Activated CD8-positive, alpha-beta memory T cell treated with anti-CD3 and anti-CD28 coated beads for 24 hours (primary cell): ENCODE measurements at regions not wholly inside any gene's neighbourhood (a gene's known extent, or its start where the extent isn't known, plus 50 kb on each side); places are given as distances from the start of the nearest gene placed in this dataset.
"Not testable (repeated sequence)": the region's sequence is repeated elsewhere in the genome, so short reads cannot be mapped to it uniquely, and the experiment has no call there.

Source experiments
- DNase-seq: peaks from one replicate; pipeline ENCODE4 v3.0.0-alpha.2; 2020

DNA sequence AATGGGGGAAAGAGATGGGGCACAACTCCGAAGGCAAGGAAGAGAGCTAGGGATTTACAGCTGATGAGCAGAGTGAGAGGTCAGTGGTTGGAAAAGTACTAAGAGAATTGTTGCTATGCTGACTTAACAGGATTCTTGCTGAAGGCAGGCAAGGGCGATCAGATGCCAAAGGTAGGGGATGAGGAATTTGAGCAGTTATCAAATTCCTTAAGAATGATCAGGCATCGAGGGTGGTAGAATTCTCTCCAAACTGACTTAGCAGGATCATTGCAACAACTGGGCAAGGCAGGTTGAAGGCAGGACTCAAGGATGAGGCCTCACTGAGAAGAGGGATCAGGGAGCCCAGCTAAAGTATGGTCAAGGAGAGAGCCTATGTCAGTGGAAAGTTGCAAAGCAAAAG, 171.0 kb downstream of the HSD17B3 start:
- DNase-seq = no peak

DNA sequence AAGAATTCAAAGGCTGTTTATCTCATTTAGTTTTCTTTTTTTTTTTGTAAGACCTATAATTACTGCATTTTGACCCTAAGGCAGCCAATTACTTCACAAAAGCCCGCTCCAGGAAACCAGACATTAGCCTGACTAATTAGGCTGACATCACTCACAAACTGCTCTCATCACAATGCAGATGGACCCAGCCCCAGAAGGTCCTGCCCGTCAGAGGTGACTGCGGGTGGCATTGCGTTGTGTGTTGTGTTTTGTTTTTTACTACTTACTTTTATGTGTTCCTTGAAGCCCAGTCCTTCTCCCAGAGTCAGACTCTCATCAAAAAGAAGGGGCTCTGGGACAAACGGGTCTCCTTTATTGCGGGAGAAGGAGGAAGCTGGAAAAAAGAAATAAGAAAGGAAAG, 172.2 kb downstream of the HSD17B3 start:
- no peak for DNase-seq

DNA sequence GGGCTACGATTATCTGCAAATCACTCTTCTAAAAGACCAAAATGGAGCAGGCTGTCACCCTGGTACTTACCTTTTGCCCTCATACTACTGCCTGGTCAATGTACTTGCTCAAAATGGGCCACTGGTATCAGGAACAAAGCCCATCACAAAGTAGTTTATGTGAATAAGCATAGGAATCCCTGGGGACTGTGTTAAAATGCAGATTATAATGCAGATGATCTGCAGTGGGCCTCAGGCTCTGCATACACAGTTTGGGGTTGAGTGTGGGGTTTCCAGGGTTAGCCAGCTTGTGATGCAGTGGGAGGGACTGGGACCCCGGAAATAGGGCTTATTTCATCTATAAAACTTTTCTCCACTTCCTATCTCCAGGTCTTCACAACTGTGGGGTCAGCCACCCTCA, 173.1 kb downstream of the HSD17B3 start:
- DNase-seq = no peak

DNA sequence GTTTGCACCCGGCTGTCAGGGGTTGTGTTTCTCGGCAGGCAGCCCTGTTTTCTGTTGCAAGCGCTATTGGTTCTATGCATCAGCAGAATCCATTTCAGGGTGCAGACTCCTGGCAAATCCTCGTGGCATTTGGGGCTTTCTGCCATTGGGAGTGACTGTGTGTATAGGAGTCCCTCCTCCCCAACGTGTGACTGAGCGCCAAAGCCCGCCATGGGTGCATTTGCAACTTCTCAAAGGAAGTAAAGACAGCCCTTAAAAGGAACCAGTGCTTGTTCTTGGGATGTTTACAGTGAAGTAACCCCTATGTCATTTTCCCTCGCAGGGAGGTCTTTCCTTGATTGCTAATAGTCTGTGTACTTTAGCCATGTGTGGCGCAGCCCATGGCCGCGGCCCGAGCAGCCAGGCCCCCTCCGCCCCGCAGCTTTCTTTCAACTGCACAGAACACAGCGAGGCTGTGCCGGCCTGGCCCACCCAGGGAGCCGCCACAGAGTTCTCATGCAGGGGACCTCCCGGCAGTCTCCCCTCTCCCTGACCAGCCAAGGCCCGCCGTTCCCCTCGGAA, 175.6 kb downstream of the HSD17B3 start:
- peak; percentile 44 for DNase-seq

DNA sequence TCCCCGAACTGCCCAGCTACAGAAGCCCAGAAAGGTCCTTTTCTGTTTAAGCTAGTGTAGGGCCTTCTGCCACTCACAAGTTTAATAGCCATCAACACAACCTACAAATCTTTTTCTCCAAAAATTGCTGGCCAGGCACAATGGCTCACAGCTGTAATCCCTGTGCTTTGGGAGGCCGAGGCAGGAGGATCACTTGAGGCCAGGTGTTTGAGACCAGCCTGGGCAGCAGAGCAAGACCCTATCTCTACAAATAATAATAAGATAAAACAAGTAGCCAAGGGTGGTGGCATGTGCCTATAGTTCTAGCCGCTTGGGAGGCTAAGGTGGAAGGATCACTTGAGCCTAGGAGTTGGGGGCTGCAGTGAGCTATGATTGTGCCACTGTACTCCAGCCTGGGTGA, 176.4 kb downstream of the HSD17B3 start:
- peak; percentile 28 for DNase-seq

DNA sequence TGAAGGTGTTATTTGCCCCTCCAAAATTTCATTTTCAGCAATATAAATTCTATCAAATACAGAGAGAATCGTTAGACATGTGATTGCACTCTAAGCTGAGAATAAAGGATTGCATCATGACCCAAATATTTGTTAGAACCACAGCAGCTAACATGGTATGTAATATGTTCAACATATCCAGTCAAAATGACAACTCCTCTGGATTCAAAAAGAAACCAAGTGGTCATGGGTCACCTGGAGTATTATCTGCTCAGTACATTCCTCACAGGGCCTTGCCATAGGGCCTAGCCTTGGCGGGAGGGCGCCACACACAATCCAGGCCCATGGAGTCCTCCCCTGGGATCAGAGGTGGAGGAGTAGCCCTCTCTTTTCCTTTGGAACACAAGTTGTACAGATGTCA, 179.2 kb downstream of the HSD17B3 start:
- DNase-seq = no peak

DNA sequence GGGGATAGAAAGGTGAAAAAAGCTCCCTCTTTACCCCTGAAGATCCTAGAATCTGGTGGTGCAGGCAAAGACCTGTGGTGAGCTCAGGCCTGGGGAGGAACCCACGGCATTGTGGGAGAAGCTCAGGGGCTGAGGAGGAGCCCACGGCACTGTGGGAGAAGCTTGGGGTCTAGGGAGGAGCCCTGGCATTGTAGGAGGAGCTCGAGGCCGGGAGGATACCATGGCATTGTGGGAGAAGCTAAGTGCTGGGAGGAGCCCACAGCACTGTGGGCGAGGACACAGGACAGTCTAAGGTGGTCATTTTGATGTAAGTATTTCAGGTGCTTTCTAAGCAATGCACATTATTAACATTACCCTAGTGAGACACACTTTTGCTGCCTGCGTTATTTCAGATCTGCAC, 179.7 kb downstream of the HSD17B3 start:
- DNase-seq = no peak

DNA sequence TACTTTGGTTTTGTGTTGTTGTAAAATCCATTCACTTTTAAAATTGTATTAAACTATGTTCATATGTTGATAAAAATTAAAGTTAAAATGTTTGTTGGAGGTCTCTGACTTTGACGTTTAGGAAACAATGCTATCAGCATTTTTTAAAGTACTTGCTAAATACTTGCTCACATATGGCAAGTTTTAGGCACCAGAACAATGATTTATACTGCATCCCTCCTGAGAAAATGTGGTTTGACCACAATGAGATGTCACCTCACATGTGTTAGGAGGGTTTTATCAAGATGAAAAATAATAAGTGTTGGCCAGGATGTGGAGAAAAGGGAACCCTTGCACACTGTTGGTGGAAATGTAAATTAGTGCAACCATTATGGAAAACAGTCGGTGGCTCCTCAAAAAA, 180.8 kb downstream of the HSD17B3 start:
- DNase-seq = no peak

DNA sequence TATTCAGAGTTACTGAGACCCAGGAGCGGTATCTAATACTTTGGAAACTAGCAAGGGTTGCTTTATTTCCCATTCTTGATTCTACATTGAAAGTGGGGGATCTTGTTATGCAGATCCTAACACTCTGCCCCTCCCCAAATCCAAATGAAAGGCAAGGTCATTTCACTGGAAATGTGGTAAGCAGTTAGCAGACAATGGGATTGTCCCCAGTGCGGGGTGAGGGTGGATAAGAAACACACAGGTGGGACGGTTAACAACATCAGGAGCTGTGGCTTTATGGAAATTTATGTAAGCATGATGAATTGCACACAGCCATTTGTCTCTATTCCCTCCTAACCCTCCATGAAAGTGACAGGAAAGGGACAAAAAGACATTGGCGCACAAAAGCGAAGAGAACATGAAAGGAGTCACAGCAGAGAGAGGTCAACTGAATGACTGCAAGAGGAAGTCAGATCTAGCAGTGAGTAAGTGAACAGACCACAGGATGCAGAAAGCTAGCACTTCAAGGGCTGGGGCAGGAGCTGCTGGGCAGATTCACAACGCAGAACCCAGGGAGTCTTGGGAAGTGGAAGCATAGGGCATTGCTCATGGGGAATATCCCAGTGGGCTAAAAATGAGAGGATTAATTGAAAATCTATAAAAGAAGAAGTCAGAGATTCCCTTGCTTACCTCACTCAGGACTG, 184.4 kb downstream of the HSD17B3 start:
- DNase-seq = no peak

DNA sequence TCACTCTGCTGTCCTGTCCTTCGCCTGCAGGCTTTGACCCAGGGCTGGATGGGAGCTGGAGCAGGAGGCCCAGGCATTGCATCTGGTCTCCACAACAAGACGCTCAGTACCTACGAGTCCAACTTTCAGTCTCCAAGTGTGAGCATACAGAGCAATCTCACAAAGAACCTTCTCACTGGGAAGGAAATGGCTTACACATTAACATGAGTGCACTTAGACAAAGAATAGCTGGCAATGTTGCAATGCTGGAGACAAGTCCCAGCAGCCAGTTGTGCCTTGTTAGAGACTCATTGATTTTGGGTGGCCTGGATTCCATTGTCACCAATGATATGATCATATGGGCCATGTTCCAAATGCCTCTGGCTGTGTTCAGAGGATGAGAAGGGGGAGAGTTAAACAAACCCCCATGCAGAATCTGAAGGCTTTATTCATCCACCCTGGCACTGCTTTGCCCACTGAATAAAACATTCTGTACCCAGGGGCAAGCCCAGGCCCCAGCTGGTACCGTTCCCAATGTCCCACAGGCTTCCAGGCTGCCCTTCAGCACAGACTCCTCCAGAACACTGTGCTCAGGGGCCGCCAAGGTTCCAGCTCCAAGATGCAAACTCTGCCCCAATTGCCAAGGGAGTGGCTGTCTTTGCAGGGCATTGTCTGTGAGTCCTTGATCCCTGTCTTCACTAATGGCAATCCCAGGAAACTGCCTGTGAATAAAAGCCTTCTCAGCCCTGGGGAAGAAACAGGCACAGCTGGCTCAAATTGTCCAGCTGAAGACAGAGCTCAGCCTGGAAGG, 185.5 kb downstream of the HSD17B3 start:
- no peak for DNase-seq

DNA sequence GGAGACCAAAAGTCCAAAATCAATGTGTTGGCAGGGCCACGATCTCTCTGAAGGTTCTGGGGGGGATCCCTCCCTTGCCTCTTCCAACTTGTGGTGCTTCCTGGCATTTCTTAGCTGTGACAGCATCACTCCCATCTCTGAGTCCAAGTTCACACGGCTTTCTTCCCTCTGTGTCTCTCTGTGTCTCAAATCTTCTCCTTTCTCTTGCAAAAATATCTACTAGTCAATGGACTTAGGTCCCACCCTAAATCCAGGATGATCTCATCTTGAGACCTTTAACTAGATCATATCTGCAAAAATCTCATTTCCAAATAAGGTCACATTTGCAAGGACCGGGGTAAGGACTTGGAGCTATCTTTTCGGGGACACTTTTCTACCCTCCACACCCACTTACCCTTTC, 186.1 kb downstream of the HSD17B3 start:
- DNase-seq = no peak

DNA sequence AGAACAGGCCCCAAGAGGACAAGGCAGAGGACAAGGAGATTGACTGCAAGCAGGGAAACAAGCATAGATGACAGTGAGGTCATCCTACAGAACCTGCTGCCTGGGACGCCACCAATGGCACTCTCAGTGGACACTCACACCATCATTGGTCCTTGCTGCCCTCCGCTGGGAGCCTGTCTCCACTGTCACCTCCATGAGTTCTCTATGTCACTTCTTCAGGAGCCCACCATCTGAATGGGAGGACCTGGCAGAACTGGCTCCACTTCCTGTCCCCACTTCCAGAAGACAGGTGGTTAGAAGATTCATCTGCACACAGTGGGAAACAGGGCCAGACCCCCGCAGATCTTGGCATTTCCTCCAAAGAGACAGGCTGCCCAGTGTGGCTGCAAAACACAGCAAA, 188.9 kb downstream of the HSD17B3 start:
- DNase-seq = no peak

DNA sequence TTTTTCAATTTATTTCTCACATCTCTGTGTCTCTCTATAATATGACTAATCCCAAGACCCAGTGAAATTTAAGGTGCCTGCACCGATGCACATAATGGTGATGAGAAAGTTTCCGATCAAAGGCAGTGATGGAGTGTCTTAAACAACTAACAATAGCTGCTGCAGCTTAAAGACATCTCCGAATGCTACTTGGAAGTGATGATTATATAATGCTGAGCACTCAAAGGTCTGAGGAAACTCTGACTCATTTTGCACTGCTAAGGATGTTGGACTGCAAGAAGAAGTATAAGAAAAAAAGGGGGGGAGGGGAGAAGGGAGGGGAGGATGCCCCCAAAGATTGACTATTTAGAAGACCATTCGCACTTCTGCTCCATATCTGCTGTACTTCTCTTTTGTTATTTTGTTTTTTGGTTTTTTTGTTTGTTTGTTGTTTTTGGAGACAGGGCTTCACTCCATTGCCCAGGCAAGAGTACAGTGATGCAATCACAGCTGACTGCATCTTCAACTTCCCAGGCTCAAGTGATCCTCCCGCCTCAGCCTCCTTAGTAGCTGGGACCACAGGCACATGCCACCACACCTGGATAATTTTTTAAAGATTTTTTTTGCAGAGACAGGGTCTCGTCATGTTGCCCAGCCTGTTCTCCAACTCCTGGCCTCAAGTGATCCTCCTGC, 192.2 kb downstream of the HSD17B3 start:
- DNase-seq = no peak

DNA sequence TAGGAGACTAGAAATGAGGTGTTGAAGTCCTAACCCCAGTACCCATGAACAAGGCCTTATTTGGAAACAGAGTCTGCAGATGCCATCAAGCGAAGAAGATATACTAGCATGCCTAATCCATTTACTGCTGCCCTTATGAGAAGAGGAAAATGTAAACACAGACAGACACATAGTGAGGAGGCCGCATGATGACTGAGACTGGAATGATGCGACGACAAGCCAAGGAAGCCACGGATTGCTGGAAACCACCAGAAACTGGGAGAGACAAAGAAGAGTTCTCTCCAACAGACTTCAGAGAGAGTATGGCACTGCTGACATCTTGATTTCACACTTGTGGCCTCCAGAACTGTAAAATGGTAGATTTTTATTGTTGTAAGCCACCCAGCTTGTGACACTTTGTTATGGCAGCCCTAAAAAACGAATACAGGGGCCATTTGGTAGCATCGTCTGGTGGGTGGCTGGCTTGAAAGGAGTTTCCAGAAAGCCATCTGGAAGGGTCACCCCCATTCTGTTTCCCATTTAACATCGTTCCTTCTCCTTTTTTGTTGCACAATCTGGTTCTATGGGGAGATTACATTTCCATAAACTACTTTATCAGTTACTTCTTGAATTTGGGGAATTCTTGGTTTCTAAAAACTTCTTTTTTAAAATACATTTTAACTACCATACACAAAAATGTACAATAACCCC, 193.1 kb downstream of the HSD17B3 start:
- no peak for DNase-seq

DNA sequence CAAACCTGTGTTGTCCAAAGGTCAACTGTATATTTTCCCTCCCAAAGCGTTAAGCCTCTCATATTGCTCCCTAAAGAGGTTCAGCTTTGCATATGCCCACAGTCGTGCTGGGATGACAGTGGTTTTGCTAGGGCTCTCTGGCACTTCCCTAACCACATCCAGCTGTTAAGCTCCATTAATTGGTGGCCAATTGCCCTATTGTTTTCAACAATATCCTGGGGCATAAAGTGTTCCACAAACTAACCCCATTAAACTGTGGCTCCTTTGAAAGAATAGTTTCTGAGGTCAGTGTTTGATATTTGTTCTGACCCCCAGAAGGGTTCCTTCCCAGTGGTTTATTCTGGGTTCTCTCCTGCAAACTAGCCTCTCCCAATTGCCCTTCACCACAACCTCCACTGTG, 194.5 kb downstream of the HSD17B3 start:
- no peak for DNase-seq

DNA sequence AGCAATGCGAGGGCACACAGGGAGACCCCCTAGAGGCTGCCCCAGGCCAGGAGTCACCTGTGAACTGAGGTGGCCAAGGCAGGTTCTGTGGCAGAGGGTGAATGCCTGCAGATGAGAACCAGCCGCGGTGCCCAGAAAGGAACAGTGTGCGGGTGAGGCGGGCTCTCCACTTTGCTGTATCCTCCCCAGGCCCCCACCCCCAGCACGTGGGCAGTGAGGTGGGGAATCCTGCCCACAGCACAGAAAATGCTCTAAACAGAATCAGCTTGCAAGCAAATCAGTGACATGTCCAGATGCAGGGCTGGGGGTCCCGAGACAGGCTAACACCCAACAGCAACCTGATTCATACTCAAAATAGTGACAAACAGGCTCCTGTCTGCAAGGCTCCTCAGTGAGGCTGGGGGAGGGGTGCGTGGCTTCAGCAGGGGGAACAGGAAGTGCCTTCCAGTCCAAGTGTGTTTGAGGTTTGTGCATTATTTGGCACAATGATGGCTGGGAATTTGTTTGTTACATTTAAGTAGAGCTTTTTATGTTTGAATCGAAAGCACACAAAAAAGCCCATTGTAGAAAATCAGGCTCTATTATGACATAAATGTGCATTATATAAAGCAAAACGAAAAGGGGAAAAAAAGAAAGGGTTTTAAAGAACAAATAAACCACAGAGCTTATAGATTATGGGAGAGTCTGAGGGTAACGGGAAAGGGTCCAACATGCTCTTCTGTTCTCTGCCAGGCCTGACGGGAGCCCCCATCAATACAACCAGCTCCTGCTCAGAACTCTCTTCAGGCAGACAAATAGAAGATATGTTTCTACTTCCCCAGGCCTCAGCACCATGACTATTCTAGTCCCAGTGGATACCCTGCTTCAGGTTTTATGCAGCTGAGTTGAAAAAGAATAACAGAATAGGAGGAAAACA, 201.3 kb downstream of the HSD17B3 start:
- DNase-seq = no peak

DNA sequence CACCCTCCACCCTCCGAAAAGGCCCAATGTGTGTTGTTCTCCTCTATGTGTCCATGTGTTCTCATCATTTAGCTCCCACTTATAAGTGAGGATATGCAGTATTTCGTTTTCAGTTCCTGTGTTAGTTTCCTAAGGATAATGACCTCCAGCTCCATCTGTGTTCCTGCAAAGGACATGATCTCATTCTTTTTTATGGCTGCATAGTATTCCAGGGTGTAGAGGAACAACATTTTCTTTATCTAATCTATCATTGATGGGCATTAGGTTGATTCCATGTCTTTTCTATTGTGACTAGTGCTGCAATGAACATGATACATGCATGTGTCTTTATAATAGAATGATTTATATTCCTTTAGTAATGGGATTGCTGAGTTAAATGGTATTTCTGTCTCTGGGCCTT, 211.3 kb downstream of the HSD17B3 start:
- not testable (repeated sequence) for DNase-seq

DNA sequence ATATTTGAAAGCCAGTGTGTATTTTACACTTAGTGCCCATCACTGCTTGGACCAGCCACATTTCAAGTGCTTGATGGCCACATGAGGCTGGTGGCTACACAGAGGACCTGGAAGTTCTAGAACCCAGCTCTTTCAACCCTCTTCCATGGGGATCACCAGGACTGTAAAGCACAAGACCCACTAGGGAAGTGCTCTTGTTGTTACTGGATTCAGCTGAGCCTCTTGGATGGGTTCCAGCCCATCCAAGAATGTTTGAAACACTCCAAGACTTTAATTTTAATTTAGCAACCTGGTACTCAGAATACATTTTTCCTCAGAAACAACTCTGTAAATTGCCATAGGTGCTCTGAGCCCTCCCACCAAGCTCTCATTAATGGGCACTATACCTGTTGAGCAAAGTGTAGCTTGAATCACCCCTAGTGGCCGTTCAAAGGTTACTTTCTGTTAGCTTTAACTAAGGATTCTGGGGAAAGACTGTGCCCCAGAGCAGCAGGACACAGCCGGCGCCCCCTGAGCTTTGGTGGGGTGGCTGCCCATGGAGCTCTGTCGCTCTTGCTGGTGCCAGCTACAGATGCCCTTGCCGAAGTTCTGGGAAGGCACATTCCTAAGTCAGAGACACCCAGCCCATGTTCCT, 212.4 kb downstream of the HSD17B3 start:
- DNase-seq = no peak

DNA sequence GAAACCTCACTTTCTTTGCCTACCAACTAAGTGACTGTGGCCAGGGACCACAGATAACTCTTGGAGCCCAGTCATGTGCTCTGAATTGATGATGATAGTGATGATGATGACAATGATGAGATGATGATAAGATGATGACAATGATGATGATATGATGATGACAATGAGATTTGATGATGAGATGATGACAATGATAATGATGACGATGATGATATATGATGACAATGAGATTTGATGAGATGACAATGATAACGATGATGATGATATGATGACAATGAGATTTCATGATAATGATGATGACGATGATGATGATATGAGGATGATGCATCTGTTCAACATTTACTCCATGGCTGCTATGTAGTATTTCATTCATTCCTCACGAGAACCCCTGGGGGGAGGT, 213.0 kb downstream of the ERCC6L2 start:
- DNase-seq = no peak

DNA sequence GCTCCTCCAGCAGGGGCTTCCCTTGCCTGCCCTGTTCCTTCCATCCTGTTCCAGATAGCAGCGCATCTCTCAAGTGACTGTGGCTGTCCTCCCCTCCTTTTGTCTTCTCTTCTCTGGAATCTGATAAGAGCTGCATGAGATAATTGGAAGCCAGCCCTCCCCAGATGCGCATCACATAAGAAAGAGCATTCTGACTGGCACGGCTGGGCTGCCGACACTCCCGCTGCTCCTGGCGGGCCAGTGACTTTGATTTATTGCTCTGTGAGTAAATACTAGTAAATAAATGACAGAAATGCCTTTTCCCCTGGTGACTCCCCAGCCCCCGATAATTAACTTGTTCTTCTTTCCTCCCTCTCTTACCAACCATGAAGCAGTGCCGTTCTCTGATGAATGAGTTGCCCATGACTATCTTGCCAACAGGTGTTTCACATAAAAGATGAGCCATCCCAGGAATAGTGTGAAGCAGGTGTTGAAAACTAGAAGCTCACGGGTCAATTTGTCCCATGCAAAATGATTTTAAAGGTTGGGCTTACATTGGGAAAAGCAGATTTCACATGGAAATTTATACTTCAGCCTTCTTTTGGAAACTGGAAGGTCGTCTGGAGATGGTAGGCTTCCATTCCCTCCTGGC, 212.3 kb downstream of the ERCC6L2 start:
- DNase-seq = no peak

DNA sequence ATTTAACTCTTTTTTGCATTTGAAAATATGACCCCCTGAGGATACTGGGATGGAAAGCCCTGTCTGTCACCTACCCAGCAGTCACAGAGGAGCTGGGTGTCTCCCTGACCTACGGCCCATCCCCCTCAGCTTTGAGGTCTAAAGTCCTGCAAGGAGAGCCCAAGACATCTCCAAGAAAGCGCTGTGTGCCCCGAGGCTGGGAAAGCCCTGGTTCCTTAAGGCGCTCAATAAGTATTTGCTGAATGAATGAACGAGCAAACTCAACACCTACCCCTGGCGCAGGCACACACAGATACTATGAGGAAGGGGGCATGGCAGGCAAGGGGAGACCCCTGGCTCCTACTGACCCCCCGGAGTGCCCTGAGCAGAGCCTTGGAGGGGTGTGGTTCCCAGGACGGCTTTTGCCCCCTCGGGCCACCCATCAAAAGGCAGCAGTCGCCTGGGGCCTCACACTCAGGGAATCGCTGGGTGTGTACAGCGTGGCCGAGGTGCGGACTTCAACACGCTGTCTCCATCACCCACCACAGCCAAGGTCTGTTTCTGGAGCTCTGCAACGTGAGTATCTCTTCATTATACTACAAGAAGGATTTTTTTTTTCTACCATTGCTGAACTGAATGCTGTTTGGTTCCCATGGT, 211.6 kb downstream of the ERCC6L2 start:
- no peak for DNase-seq
